ENCODE measurements at regions not wholly inside any gene's neighbourhood (a gene's known extent, or its start where the extent isn't known, plus 50 kb on each side); places are given as distances from the start of the nearest gene placed in this dataset.

DNA sequence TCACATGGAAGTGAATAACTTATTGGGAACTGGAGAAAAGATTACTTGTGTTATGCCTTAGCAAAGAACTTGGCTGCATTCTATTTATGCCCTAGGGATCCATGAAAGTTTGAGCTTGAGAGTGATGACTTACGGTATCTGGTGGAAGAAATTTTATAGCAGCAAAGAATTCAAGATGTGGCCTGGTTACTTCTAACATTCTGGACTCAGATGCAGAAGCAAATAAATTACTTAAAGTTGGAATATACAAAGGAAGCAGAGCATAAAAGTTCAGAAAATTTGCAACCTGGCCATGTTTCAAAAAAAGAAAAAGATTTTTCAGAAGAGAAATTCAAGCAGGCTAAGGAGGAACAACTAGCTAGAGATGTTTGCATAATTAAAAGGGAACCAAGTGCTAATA is 252.3 kb upstream of the WDFY3 start:
- TF ChIP-seq EZH2phosphoT487 (IDR thresholded peaks at IDR 0.05; ENCODE audit: insufficient read depth, low read depth) (no peak), EZH2 (IDR thresholded peaks at IDR 0.05; ENCODE audit: insufficient read depth, poor library complexity, severe bottlenecking) (no peak)
